Mammary epithelial cell (primary cell): ENCODE measurements at regions not wholly inside any gene's neighbourhood (a gene's known extent, or its start where the extent isn't known, plus 50 kb on each side); places are given as distances from the start of the nearest gene placed in this dataset.

Source experiments
- EZH2 ChIP-seq: IDR thresholded peaks from 2 replicates; pipeline ENCODE4 v1.6.1; 2012; ENCODE audit warnings: low read length, inconsistent platforms, borderline replicate concordance
- TF ChIP-seq, protein P1 (sequence below), 2 donors: IDR thresholded peaks in 1 of 2; conservative IDR thresholded peaks in 1 of 2; 2 replicates each; pipeline ENCODE4 v1.5.1; 2011 to 2012; ENCODE audit warnings: inconsistent platforms in 2 of 2, low read length in 2 of 2, mild to moderate bottlenecking in 2 of 2, control low read depth in 1 of 2, low read depth in 1 of 2; ENCODE audit not compliant: insufficient read depth in 1 of 2; ENCODE audit errors: extremely low read depth in 1 of 2

DNA sequence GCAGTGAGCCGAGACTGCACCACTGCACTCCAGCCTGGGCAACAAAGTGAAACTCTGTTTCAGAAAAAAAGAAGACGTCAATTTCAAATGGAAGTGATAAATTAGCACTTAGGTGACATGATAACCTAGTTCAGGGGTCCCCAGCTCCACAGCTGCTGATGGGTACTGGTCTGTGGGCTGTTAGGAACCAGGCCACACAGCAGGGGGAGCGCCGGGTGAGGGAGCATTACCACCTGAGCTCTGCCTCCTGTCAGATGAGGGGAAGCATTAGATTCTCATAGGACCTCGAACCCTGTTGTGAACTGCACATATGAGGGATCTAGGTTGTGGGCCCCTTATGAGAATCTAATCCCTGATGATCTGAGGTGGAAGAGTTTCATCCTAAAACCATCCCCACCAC is 253.0 kb downstream of the FOXL1 start:
- no peak for TF ChIP-seq EZH2
- TF ChIP-seq, protein P1, sequence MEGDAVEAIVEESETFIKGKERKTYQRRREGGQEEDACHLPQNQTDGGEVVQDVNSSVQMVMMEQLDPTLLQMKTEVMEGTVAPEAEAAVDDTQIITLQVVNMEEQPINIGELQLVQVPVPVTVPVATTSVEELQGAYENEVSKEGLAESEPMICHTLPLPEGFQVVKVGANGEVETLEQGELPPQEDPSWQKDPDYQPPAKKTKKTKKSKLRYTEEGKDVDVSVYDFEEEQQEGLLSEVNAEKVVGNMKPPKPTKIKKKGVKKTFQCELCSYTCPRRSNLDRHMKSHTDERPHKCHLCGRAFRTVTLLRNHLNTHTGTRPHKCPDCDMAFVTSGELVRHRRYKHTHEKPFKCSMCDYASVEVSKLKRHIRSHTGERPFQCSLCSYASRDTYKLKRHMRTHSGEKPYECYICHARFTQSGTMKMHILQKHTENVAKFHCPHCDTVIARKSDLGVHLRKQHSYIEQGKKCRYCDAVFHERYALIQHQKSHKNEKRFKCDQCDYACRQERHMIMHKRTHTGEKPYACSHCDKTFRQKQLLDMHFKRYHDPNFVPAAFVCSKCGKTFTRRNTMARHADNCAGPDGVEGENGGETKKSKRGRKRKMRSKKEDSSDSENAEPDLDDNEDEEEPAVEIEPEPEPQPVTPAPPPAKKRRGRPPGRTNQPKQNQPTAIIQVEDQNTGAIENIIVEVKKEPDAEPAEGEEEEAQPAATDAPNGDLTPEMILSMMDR (conservative IDR thresholded peaks at IDR 0.05 in 1 of 2, IDR thresholded peaks at IDR 0.05 in 1 of 2; ENCODE audit: extremely low read depth in 1 of 2, insufficient read depth in 1 of 2, low read depth in 1 of 2, low read length in 2 of 2) = no peak
